GM18517 (cell line): ENCODE measurements at regions not wholly inside any gene's neighbourhood (a gene's known extent, or its start where the extent isn't known, plus 50 kb on each side); places are given as distances from the start of the nearest gene placed in this dataset.

ENCODE experiments used
- ATAC-seq: cut with Tn5 transposase; IDR thresholded peaks from one replicate; pipeline ENCODE4 v1.9.1; 2021; ENCODE audit warnings: mild to moderate bottlenecking, moderate library complexity; ENCODE audit not compliant: unreplicated experiment

GRCh38 chr10:29011516-29011915 lies 277.4 kb upstream of the LYZL1 start:
- no peak for ATAC-seq

GRCh38 chr10:29012926-29013554 lies 275.8 kb upstream of the LYZL1 start:
- no peak for ATAC-seq

DNA sequence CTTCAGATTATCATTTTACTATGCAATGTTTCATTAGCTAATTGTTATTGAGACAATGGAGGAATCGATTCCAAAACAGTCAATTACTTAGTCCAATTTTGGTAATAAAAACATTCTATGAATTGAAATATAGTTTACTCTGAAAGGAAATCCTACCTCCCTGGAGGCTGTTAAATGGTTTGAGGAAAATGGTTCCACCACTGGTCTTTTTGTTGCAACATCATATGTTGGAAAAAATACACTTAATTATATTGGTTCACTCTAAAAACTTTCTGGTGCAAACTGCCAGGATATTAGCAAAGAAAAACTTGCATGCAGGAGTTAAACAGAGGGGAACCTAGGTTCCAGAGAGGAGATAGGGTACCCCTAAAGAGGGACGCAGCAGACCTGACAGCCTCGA lies 267.3 kb upstream of the LYZL1 start:
- ATAC-seq, result no peak

GRCh38 chr10:29022513-29022912 lies 266.4 kb upstream of the LYZL1 start:
- no peak for ATAC-seq

DNA sequence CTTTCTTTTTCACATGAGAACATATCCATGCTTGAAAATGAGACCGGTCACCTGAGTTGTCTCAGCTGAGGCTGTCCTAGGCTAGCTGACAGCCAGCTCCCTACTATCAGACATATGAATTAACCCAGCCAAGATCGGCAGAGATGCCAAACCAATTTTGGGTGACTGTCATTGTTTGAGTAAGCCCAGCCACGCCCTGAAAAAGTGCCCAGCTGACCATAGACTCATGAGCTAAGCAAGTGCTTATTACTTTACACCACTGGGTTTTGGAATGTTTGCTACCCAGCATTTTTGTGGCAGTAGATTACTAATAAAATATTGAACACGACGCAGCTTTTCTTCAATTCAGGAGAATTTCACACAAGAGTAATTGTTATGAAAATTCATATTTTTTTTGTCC lies 265.2 kb upstream of the LYZL1 start:
- no peak for ATAC-seq

DNA sequence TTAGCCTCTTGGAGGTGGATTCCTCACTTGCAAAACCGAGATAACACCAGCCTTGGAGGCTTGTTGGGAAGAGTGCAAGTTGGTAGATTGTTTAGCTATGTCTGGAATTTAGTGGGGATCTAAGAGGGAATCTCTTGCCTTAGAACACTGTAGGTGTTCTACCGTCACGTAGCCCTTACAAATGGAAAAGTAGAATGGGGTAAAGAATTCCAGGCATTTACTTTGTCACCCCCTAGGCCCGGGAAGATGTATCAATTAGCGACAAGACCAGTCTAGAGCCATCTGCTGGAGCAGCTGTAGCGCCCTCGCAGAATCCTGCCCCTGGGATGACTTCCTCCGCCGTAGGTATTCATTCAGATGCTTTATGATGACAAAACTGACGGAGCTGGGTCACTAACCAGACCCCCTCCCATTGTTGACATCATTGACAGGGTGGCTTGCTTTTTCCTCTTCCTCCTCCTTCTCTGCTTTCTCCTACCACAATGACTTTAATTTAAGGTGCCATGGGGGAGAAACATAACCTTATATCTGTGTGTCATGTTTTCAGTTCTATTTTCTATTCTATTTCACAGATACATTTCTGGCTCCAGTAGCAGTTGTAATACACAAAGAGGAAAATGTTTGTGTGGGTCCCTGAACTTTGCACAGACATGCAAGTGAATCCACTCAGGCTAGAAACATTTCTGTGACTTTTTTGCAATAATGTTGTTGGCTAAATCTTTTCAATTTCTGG lies 262.6 kb upstream of the LYZL1 start:
- ATAC-seq, result no peak

DNA sequence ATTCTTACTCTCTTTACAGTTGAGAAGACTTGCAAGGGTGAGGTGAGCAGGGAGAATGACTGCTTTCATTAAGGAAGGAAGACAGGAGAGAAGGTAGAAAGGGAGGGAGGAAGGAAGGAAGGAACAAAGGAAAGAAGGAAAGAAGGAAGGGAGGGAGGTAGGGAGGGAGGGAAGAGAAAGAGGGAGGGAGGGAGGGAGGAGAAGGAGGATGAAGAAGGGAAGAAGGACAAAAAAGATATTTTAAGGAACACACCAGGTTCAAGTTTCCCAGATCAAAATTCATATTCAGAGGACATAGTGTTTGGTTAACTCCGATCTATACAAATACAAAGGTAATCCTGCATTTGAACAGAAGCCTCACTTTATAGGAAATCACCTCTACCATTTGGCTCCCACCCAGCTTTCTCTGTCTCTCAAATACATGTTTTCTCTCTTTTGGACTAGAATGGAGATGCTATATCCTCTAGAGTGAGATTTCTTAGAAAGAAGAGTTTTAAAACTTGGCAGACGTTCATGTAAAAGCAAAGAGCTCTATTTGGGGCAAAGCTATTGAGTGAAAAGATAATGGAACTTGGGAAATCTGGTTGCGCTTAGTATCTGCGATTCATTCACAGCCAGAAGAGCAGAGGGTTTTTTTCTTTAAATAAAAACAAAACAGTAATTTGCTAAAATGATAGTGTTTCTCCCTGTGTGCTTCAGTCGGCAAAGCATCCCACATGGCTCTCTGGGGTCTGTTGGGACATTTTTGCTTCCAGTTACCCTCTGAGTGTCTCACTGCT lies 261.9 kb upstream of the LYZL1 start:
- ATAC-seq, result no peak

GRCh38 chr10:29028486-29028885 lies 260.4 kb upstream of the LYZL1 start:
- no peak for ATAC-seq

DNA sequence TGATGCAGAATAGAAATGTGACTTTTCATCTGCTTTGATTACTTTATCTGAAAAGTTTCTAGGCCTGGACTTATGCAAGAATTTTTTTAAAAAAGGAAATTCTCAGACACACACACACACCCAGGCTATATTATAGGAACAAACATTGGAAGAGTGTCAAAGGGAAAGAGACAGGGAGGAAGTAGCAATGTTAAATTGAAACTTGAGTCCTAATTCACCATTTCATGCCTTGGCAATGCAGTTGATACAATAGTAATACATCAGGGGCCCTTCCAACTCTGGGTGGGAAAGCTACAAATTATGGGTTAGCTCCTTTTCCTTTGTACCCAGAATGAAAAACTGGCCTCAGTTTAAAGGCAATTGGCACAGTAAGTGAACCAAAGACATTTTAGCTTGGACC lies 258.0 kb upstream of the LYZL1 start:
- ATAC-seq, result no peak

DNA sequence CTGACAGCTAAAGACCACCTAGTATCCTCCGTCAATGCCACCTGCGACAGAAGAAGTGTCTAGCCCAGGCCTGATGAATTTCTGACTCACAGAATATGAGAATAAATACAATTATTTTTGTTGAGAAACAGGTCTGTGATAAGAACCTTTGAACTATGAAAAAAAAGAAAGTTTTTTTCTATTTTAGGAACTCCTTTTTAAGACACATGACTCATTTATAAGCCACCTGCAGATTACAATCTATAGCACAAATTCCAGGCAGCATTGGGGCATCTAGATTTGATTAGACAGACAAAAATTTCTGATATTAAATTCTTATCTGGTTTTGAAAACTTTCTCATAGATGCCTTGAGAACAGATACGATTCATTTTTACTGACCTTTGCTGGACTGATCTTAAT lies 256.7 kb upstream of the LYZL1 start:
- no peak for ATAC-seq

DNA sequence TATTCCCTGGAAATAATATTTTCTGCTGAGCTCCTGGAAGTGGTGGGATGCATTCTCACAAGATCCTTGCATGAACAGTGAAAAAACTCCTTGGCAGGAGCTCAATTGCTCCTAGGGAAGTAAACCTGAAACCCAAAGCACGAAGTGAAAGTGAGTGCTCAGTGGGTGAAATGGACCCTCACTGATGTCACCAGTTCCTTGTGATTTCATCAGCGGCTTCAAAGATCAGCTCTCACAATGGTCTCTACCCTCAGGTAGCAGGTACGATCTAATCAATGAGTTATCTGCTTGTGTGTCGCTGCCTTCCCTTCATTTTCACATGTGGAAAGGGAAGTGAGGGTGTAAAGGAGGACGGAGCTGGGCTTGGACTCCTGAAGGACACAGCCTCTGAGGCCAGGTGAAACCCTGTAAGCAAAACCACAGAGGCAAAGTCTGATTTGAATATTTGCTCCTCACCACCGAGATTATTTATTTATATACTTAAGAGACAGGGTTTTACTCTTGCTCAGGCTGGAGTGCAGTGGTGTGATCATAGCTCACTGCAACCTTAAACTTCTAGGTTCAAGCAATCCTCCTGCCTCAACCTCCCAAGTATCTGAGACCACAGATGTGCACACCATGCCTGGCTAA lies 255.4 kb upstream of the LYZL1 start:
- no peak for ATAC-seq

DNA sequence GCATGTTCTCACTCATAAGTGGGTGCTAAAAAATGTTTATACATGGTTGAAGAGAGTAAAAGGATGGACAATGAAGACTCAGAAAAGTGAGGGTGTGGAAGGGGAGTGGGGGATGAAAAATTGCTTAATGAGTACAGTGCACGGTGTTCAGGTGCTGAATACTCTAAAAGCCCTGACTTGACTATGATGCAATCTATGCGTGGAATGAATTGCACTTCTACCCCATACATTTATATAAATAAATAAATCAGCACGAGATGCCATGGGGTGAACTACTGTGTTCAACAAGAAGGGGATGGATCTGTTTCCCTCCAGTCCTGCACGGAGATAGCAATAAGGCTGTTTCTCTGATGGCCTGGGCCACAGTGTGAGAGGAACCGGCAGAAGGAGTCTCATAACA lies 254.3 kb upstream of the LYZL1 start:
- no peak for ATAC-seq

- ATAC-seq, result no peak
Measured at GRCh38 chr10:29035721-29036120, 253.1 kb upstream of the LYZL1 start.

DNA sequence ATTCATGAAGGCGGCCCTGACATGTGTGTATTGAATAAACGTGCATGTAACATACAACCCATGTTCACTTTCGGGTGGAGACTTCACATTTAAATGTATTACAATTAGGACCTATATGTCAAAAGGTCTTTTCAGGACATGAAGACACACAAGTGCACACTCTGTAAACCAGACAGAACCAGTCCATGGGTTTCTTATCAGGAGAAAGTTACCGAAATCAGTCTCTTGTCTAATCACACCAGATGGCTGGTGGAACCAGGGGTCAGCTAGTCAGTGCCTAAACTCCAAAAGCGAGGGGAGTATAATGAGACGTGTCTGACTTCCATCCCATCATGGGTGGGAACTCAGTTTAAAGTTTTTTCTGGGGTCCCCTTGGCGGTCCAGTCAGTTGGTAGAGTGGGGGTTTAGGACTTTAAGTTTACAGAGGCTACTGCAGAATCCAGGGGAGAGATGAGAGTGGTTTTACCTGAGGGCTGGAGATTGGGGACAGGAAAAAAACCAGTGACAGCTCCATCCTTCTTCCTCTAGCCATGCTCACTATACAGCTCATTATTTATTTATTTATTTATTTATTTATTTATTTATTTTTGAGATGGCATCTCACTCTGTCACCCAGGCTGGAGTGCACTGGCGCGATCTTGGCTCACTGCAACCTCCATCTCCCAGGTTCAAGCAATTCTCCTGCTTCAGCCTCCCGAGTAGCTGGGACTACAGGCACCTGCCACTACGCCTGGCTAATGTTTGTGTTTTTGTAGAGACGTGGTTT lies 251.3 kb upstream of the LYZL1 start:
- ATAC-seq, result no peak

- ATAC-seq, result no peak
Measured at GRCh38 chr10:29039091-29039490, 249.8 kb upstream of the LYZL1 start.

DNA sequence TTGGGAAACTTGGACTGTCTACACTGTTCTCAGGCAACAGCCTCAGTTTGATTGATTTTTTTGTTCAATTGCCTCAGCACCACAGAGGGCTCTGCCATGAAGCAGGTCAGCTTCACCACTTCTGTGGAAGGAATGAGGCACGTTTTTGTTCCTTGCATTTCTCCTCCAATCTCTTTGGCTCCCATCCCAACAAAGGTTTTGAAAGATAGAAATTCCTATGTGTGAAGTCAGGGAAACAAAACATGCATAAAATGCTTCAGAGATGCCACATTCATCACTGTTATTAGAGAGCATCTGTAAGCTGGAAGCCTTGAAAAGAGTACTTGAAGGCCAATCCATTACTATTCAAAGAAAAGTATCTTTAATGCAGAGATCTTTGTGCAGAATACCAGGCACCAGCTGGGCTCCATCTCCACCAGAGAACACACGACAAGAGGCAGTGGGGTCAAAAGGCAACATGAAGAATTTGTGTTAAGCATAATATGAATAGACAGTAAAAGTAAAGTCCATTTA lies 249.1 kb upstream of the LYZL1 start:
- no peak for ATAC-seq

DNA sequence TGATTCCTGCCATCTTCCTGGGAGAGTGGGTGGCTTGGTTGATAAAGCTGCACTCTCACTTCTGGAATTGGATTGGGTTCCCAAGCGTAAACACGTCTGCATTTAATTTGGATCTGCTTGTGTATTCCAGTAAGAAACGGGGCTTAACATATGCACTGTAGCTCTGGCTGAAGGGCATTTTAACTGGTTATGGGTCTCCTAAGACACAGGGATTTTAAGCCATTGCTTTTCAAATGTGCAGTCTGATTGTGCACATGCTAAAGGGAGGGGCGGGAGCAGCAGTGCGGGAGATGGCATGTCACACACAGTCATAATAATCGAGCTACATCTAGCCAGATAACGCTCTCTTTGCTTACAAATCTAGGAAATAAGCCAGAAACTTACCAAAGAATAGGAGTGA lies 247.3 kb upstream of the LYZL1 start:
- no peak for ATAC-seq

DNA sequence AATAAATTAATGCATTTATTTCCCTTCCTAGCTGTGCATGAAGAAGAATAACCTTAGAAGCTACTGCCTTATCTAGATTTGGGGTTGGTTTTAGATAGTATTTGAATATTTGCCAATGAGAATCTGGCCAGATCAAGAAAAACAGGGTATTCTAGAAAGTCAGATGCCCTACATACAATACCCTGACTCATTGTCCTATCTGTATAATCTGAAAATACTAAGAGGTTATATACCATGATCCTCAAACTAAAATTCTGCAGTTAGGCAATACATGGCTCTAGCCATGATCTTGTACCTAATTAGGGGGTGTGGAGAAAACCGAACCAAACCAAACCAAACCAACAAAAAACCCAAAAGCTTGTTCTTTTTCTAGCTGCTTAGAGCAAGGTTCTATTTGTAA lies 240.4 kb upstream of the LYZL1 start:
- no peak for ATAC-seq

- no peak for ATAC-seq
Measured at GRCh38 chr10:29050081-29050480, 238.8 kb upstream of the LYZL1 start.

- no peak for ATAC-seq
Measured at GRCh38 chr10:29055101-29055500, 233.8 kb upstream of the LYZL1 start.

GRCh38 chr10:29056729-29057128 lies 232.1 kb upstream of the LYZL1 start:
- no peak for ATAC-seq
